Middle frontal gyrus (tissue), 1 donor: ENCODE measurements at regions not wholly inside any gene's neighbourhood (a gene's known extent, or its start where the extent isn't known, plus 50 kb on each side); places are given as distances from the start of the nearest gene placed in this dataset.
"Not testable (repeated sequence)": the region's sequence is repeated elsewhere in the genome, so short reads cannot be mapped to it uniquely, and the experiment has no call there.

ENCODE experiments used
- DNase-seq: peaks from one replicate; pipeline ENCODE4 v3.0.0-alpha.2; 2015; ENCODE audit warnings: low spot score; ENCODE audit errors: extremely low spot score

DNA sequence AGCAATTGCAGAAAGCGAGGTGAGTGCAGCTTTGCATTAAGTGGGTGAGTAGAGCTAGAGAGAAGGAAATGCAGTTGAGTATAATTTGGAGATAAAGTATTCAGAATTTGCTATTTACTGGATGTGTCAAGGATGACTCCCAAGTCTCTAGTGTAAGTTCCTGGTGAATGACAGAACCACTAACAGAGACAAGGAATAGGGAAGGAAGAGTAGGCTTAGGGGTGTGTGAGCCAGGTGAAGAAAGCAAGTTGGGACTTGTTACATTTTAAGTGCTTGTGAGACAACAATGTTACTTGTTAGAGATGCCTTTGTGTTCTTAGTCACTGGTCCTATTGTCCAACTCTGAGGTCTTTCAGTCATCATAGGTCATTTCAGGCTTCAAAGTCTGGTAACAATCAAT is 70.8 kb downstream of the TBC1D26 start:
- not testable (repeated sequence) for DNase-seq

- DNase-seq, result not testable (repeated sequence)
Observed at GRCh38 chr17:15806825-15807224, 74.7 kb downstream of the TBC1D26 start.

- not testable (repeated sequence) for DNase-seq
Observed at GRCh38 chr17:15813388-15813787, 81.3 kb downstream of the TBC1D26 start.

GRCh38 chr17:15814003-15814402 is 81.9 kb downstream of the TBC1D26 start:
- not testable (repeated sequence) for DNase-seq

GRCh38 chr17:15817861-15818260 is 85.8 kb downstream of the TBC1D26 start:
- DNase-seq, result not testable (repeated sequence)

DNA sequence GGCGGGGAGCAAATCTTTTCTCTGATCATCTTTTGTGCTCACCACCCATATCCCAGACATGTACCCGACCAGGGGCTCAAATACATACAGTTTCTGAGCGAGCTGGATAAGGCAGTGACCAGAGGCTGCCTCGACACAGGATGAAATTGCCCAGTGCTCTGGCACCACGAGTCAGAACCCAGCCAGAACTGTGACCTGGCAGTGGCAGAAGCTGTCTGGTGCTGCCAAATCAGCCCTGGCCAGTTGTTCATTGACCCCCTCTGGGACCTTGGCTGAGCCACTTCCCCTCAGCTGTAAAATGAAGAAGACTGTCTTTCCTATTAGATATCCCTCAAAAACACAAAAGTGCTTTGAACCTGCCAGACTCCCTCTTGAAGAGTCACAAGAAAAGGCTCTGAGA is 90.2 kb downstream of the TBC1D26 start:
- DNase-seq, result not testable (repeated sequence)

- DNase-seq, result peak; percentile 45
Observed at GRCh38 chr17:15828727-15829314, 96.7 kb downstream of the TBC1D26 start.

DNA sequence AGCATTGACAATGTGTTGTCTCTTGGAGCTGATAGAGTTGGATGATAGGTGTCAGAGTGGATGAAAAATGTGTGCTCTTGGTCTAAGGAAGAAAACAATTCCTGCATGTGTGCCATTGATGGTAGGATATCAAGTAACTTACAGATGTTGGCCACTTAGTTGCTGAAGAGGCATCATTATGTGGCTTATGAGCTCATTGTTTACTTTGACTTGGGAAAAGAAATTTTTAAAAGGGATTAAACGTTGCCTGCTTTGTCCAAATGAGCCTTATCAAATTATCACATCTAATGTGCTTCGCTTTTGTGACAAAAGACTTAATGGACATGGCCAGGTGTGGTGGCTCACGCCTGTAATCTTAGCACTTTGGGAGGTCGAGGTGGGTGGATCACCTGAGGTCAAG is 98.1 kb downstream of the TBC1D26 start:
- not testable (repeated sequence) for DNase-seq

DNA sequence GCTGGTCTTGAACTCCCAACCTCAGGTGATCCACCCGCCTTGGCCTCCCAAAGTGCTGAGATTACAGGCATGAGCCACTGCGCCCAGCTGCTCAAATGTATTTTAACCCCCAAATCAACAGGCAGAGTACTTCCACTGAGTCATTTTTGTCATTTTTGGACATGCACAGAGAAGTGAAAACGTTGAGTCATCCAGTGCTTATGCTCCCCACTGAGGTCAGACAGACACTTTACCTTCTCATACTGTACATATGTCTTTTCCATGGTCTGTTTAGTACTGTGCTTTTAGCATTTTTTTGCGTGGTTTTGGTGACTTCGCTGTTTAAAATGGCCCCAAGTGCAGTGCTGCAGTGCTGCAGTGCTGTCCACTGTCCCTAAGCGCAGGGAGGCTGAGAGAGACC is 99.1 kb downstream of the TBC1D26 start:
- not testable (repeated sequence) for DNase-seq

- DNase-seq, result not testable (repeated sequence)
Observed at GRCh38 chr17:15832921-15833480, 100.9 kb downstream of the TBC1D26 start.

GRCh38 chr17:15833890-15834289 is 101.8 kb downstream of the TBC1D26 start:
- not testable (repeated sequence) for DNase-seq

DNA sequence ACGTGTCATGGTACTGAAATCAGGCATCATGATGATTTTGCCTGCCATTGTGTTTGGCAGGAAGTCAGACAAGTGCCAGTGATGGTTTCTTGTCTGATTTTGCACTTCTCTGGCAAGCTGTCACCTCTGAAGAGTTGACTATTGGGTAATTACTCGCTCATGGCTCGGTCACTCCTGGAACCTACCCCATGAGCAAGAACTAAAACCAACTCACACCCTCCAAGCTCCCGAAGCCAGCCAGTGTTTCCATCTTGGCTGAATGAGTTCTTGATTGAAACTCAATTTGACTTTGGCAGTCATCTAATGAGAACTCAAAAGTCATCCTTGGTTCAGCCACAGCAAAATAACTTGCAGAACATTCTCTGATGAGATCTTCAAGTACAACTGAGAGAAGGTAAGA is 103.4 kb downstream of the TBC1D26 start:
- not testable (repeated sequence) for DNase-seq

DNA sequence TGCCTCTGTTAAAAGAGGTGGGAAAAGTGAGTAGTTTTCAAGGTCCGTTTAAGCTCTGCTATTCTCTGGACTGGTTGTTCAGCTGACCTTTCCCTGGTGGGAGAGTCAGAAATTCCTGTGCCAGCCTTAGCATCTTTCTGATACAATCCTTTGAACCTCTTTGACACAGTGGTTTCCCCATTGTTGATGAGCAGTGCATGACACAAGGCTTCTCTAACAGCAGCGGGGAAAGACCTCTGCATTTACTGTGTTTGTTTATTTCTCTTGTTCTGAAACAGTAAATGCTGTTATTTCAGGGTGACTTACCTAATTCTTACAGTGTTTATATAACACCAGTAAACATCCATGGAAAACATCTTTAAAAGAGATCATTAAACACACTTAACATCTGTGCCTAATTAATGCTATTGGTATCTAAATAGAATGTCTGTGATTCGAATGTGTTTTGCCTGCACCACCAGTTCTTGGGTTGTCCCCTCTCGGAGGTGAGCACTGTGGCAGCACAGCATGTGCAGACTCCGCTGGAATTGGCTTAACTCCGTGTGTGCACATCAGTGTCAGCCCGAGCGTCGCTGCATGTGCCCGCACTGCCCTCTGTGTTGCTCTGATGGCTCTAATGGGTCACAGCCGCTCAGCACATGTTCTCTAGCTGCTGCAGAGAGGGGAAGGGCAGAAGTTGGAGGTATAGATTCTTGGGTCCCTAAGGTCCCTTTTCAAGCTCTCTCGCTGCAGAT is 104.3 kb downstream of the TBC1D26 start:
- DNase-seq, result not testable (repeated sequence)

DNA sequence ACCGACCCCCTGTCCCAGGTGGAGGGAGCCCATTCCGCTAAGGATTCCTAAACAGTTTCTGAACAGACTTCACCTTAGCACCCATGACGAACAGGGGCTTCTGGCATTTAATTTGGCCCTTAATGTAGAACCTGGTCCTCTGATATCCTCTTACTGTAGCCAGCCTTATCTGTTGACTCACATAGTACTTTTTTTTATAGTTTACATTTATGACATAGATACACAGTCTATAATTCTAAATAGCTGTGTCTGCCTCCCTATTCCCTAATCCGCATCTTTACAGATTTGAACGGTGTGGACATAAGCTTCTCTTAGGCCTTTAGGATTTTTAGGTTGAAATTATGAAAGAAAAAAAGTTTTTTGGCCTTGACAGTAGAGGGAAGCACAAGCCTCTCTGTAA is 104.9 kb downstream of the TBC1D26 start:
- not testable (repeated sequence) for DNase-seq

DNA sequence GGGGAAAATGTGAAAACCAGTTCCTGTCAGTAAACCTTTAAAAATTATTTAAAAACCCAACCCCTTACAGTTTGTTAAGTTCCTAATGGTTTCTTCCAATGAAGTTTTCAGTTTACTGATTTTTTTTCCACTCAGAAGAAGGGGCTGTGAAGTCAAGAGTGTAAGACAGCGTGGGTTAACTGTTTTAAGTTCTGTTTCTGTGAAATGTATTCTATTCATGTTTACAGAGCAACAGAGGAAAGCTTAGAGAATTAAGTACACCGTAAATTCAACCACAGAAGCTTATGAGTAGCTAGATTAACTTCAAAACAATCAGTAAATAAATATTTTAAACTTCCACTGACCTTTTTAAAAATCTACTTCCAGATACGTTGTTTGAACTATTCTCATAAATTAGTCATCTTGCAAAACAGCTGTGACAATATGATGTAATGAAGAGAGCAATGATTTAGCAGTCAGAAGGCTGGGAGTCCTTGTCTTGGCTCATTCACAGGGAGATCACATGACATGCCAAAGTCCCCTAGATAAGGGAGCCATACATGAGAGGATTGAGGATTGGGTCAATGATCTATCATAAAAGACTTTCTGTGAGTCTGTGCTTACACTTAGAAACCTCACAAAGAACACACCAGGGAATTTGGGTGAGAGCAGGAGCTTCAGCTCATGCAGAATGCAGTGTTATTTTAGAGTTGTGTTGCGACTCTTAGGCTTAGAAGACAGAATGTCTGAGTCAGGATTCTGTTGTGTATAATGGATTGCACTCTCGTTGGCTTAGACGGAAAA is 97.3 kb upstream of the ADORA2B start:
- DNase-seq, result not testable (repeated sequence)

DNA sequence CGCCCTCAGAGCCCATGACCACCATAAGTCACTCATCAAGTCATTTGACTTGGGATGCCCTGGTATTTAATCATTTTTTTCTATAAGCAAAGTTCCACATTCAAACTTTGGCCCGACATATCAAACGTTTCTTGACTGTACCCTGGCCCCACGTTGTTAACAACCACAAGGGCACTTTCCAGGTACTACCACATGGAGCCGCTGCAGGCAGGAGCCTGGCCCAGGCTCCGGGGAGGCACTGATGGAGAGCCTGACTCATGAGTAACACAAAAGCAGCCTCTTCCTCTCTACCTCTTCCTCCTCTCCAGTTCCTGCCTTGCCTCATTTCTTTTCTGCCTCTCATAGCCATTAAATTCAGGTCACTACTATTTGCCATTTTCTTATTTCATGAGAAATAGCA is 95.9 kb upstream of the ADORA2B start:
- not testable (repeated sequence) for DNase-seq

DNA sequence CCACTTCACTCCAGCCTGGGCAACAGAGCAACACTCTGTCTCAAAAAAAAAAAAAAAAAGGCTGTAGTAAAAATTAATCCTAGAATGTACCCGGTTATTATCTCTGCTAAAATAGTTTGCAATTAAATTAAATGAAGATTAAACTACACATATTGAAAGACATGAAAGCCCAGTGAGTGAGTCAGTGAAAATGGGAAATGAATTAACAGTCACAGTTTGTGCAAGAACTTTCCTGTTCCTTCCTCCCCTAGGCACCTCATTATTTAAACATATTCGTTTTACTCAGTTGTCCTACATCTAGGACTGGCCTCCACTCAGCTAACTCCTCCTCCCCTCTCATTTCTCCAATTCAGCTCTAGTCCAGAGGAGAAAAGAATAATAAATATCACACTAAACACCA is 94.9 kb upstream of the ADORA2B start:
- not testable (repeated sequence) for DNase-seq

GRCh38 chr17:15850687-15851086 is 94.2 kb upstream of the ADORA2B start:
- DNase-seq, result not testable (repeated sequence)

GRCh38 chr17:15852863-15853262 is 92.1 kb upstream of the ADORA2B start:
- not testable (repeated sequence) for DNase-seq

DNA sequence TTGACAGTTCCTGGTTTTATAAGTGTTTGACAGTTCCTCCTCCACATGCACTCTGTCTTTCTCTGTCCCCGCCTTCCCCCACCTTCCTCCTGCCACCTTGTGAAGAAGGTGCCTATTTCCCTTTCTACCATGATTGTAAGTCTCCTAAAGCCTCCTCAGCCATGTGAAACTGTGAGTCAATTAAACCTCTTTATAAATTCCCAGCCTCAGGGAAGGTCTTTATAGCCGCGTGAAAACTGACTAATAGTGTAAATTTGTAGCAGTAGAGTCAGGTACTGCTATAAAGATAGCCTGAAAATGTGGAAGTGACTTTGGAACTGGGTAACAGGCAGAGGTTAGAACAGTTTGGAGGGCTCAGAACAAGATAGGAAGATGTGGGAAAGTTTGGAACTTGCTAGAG is 88.7 kb upstream of the ADORA2B start:
- not testable (repeated sequence) for DNase-seq

DNA sequence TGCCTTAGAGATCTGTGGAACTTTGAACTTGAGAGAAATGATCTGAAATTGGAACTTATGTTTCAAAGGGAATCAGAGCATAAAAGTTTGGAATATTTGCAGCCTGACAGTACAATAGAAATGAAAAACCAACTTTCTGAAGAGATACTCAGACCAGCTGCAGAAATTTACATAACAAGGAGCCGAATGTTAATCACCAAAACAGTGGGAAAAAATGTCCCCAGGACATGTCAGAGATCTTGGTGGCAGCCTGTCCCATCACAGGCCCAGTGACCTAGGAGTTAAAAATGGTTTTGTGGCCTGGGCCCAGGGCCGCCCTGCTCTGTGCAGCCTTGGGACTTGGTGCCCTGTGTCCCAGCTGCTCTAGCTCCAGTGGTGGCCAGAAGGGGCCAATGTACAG is 88.2 kb upstream of the ADORA2B start:
- not testable (repeated sequence) for DNase-seq

DNA sequence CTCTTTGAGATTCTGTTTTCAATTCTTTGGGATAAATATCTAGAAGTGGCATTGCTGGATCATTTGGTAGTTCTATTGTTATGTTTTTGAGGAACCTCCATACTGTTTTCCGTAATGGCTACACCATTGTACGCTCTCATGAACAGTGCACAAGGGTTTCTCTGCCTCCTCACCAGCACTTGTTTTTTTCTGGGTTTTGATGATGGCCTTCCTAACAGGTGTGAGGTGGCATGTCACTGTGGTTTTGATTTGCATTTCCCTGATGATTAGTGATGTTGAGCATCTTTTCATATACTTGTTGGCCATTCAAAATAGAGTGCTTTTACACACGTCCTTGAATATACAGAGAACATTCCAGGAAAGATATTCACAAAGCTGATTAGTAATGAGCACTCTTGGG is 86.8 kb upstream of the ADORA2B start:
- not testable (repeated sequence) for DNase-seq
